HEK293T (cell line): ENCODE measurements at regions not wholly inside any gene's neighbourhood (a gene's known extent, or its start where the extent isn't known, plus 50 kb on each side); places are given as distances from the start of the nearest gene placed in this dataset.

ENCODE experiments used
- BHLHE40 ChIP-seq: fragments of 450-650 bp; IDR thresholded peaks from 2 replicates; pipeline ENCODE4 v1.6.1; 2016; ENCODE audit warnings: mild to moderate bottlenecking, moderate library complexity, borderline replicate concordance
- CTBP1 ChIP-seq: fragments of 450-650 bp; IDR thresholded peaks from 2 replicates; pipeline ENCODE4 v1.6.1; 2016; ENCODE audit warnings: borderline replicate concordance
- ELF4 ChIP-seq: fragments of 450-650 bp; IDR thresholded peaks from 2 replicates; pipeline ENCODE4 v1.6.1; 2017; ENCODE audit warnings: antibody characterized with exemption
- FOXA1 ChIP-seq: fragments of 450-650 bp; IDR thresholded peaks from 2 replicates; pipeline ENCODE4 v1.6.1; 2016; ENCODE audit warnings: mild to moderate bottlenecking
- FOXM1 ChIP-seq: fragments of 450-650 bp; IDR thresholded peaks from 2 replicates; pipeline ENCODE4 v1.6.1; 2017; ENCODE audit warnings: mild to moderate bottlenecking, borderline replicate concordance
- SP1 ChIP-seq: fragments of 450-650 bp; IDR thresholded peaks from 2 replicates; pipeline ENCODE4 v1.6.1; 2017
- TARDBP ChIP-seq: fragments of 450-650 bp; IDR thresholded peaks from 2 replicates; pipeline ENCODE4 v1.6.1; 2016
- TF ChIP-seq, protein P1 (sequence below): fragments of 450-650 bp; IDR thresholded peaks from 2 replicates; pipeline ENCODE4 v1.6.1; 2016

DNA sequence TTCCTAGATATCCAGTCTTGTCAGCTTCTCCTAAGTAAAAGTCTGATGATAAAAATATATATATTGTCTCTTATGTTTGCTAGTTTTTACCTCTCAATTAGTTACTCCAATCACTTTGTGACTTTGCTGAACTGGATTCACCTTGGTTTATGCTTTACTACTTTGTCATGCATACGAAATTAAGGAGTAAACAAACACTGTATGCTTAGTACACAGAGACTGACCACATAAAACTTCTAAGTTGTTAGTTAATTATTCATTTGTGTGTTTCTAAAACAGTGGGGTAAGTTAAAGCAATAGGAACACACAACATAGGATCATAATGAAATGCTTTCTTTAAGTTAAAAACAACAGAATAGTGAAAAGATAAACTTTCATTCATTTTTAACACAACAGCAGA is 877.3 kb upstream of the MAP3K7 start:
- TF ChIP-seq TARDBP (no peak), SP1 (no peak), BHLHE40 (no peak), FOXA1 (no peak), CTBP1 (no peak), FOXM1 (no peak), ELF4 (no peak)
- TF ChIP-seq, protein P1, sequence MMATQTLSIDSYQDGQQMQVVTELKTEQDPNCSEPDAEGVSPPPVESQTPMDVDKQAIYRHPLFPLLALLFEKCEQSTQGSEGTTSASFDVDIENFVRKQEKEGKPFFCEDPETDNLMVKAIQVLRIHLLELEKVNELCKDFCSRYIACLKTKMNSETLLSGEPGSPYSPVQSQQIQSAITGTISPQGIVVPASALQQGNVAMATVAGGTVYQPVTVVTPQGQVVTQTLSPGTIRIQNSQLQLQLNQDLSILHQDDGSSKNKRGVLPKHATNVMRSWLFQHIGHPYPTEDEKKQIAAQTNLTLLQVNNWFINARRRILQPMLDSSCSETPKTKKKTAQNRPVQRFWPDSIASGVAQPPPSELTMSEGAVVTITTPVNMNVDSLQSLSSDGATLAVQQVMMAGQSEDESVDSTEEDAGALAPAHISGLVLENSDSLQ, result no peak
